H1 (cell line): ENCODE measurements at regions not wholly inside any gene's neighbourhood (a gene's known extent, or its start where the extent isn't known, plus 50 kb on each side); places are given as distances from the start of the nearest gene placed in this dataset.

Experiments used
- CTCF ChIA-PET: fragments of 300-600 bp; sonication (Branson Sonifier 250); formaldehyde crosslinking; loops from one replicate; lab custom pipeline; 2021; ENCODE audit not compliant: partially characterized antibody; lab: Charles Lee
- POLR2A ChIA-PET: fragments of 300-600 bp; sonication (Branson Sonifier 250); formaldehyde crosslinking; loops from one replicate; lab custom pipeline; 2021; ENCODE audit warnings: inconsistent platforms; ENCODE audit not compliant: partially characterized antibody; lab: Charles Lee
- DNase-seq, 2 experiments: peaks; one replicate each; pipeline versions ENCODE4 v3.0.0 to v3.0.0-alpha.2; 2010 to 2022; ENCODE audit warnings: low spot score in 2 of 2, low read depth in 1 of 2, mixed read lengths in 1 of 2
- FAIRE-seq: peaks from 2 replicates; lab custom pipeline; 2011; peaks lifted over from hg19 to GRCh38; lab: Jason Lieb, UNC
- H2AFZ ChIP-seq: 2 replicates; pipeline ENCODE4 v1.8.1; 2012; ENCODE audit warnings: low read length, inconsistent platforms
- H2AK5ac ChIP-seq: 2 replicates; pipeline ENCODE4 v1.6.1; 2013; ENCODE audit warnings: low read depth, low read length
- H2BK120ac ChIP-seq: replicated peaks from 2 replicates; pipeline ENCODE3; 2013; ENCODE audit warnings: low read depth, low read length, inconsistent platforms
- H2BK12ac ChIP-seq: 2 replicates; pipeline ENCODE4 v1.6.1; 2013; ENCODE audit warnings: low read depth, low read length
- H2BK15ac ChIP-seq: 2 replicates; pipeline ENCODE4 v1.6.1; 2013; ENCODE audit warnings: low read length
- H2BK20ac ChIP-seq: 2 replicates; pipeline ENCODE4 v1.6.1; 2013; ENCODE audit warnings: low read length
- H2BK5ac ChIP-seq: 2 replicates; pipeline ENCODE4 v1.6.1; 2013; ENCODE audit warnings: low read depth, low read length
- H3K14ac ChIP-seq: 2 replicates; pipeline ENCODE4 v1.6.1; 2013; ENCODE audit warnings: inconsistent platforms; ENCODE audit not compliant: insufficient read length
- H3K18ac ChIP-seq: 2 replicates; pipeline ENCODE4 v1.6.1; 2013; ENCODE audit warnings: low read length; ENCODE audit errors: extremely low read depth
- H3K23ac ChIP-seq: 2 replicates; pipeline ENCODE4 v1.6.1; 2013; ENCODE audit warnings: inconsistent platforms; ENCODE audit not compliant: insufficient read length
- H3K23me2 ChIP-seq: 2 replicates; pipeline ENCODE4 v1.6.1; 2013; ENCODE audit warnings: low read depth, low read length
- H3K27ac ChIP-seq: 2 replicates; pipeline ENCODE4 v1.6.1; 2011; ENCODE audit warnings: low read depth, low read length, inconsistent platforms
- H3K27me3 ChIP-seq, 4 experiments: replicated peaks in 1 of 4; 1 replicate in 1 of 4; 2 replicates in 3 of 4; pipeline versions ENCODE4 v1.6.1 to v1.8.1; 2011 to 2013; ENCODE audit warnings: low read length in 3 of 4, mild to moderate bottlenecking in 3 of 4, inconsistent platforms in 2 of 4, mixed read lengths in 2 of 4, moderate library complexity in 1 of 4; ENCODE audit not compliant: control insufficient read depth in 3 of 4, insufficient read depth in 3 of 4; ENCODE audit errors: extremely low read depth in 1 of 4
- H3K36me3 ChIP-seq, 4 experiments: 2 replicates each; pipeline versions ENCODE4 v1.6.1 to v1.8.1; 2011 to 2013; ENCODE audit warnings: mild to moderate bottlenecking in 4 of 4, low read length in 3 of 4, moderate library complexity in 2 of 4, control low read depth in 1 of 4, inconsistent platforms in 1 of 4; ENCODE audit not compliant: insufficient read depth in 4 of 4, control insufficient read depth in 2 of 4
- H3K4ac ChIP-seq: replicated peaks from 2 replicates; pipeline ENCODE3; 2013; ENCODE audit warnings: low read length, low read depth, mixed read lengths, inconsistent platforms; ENCODE audit not compliant: insufficient read length
- H3K4me1 ChIP-seq, 4 experiments: replicated peaks in 1 of 4; 1 replicate in 1 of 4; 2 replicates in 3 of 4; pipeline versions ENCODE4 v1.6.1 to v1.8.1; 2011 to 2013; ENCODE audit warnings: low read length in 3 of 4, inconsistent platforms in 2 of 4, mixed read lengths in 1 of 4; ENCODE audit not compliant: insufficient read depth in 4 of 4, control insufficient read depth in 3 of 4
- H3K4me2 ChIP-seq, 2 experiments: 2 replicates each; pipeline versions ENCODE4 v1.6.1 to v1.8.1; 2011 to 2013; ENCODE audit warnings: low read depth in 2 of 2, low read length in 2 of 2, control low read depth in 1 of 2, inconsistent platforms in 1 of 2, mild to moderate bottlenecking in 1 of 2; ENCODE audit not compliant: insufficient read depth in 1 of 2
- H3K4me3 ChIP-seq, 4 experiments: fragments of 200-600, 300-600 bp in 1 of 4; sonication (generic), shearing (Covaris generic), sonication (Bioruptor Twin) in 1 of 4; 2 replicates each; pipeline versions ENCODE4 v1.5.1 to v1.8.1; 2011 to 2016; ENCODE audit warnings: low read length in 4 of 4, low read depth in 3 of 4, control low read depth in 2 of 4, inconsistent platforms in 2 of 4, mild to moderate bottlenecking in 2 of 4, mixed read lengths in 1 of 4, moderate library complexity in 1 of 4; ENCODE audit not compliant: insufficient read depth in 2 of 4; ENCODE audit errors: extremely low read depth in 1 of 4
- H3K56ac ChIP-seq: replicated peaks from 2 replicates; pipeline ENCODE3; 2013; ENCODE audit warnings: low read depth, mild to moderate bottlenecking, mixed read lengths, low read length, inconsistent platforms; ENCODE audit not compliant: insufficient read length
- H3K79me1 ChIP-seq: 2 replicates; pipeline ENCODE4 v1.6.1; 2013; ENCODE audit warnings: low read depth, low read length, control low read depth
- H3K79me2 ChIP-seq, 2 experiments: 2 replicates each; pipeline versions ENCODE4 v1.6.1 to v1.8.1; 2012 to 2013; ENCODE audit warnings: low read length in 2 of 2, mild to moderate bottlenecking in 2 of 2, inconsistent platforms in 1 of 2; ENCODE audit not compliant: insufficient read depth in 2 of 2, control insufficient read depth in 1 of 2
- H3K9ac ChIP-seq, 4 experiments: replicated peaks in 1 of 4; 1 replicate in 1 of 4; 2 replicates in 3 of 4; pipeline versions ENCODE4 v1.6.1 to v1.8.1; 2011 to 2013; ENCODE audit warnings: low read depth in 3 of 4, low read length in 3 of 4, control low read depth in 2 of 4, mild to moderate bottlenecking in 2 of 4, moderate library complexity in 2 of 4, inconsistent platforms in 1 of 4; ENCODE audit errors: extremely low read depth in 1 of 4
- H3K9me3 ChIP-seq, 2 experiments: 2 replicates each; pipeline versions ENCODE4 v1.6.1 to v1.8.1; 2012 to 2013; ENCODE audit warnings: mild to moderate bottlenecking in 2 of 2, moderate library complexity in 2 of 2, control low read depth in 1 of 2, inconsistent platforms in 1 of 2, low read depth in 1 of 2, low read length in 1 of 2, mixed read lengths in 1 of 2; ENCODE audit not compliant: insufficient read depth in 2 of 2
- H4K20me1 ChIP-seq, 2 experiments: replicated peaks in 1 of 2; 2 replicates each; pipeline versions ENCODE3 to v1.8.1; 2011 to 2013; ENCODE audit warnings: inconsistent platforms in 2 of 2, low read length in 2 of 2, mild to moderate bottlenecking in 1 of 2; ENCODE audit not compliant: insufficient read depth in 2 of 2, control insufficient read depth in 1 of 2
- H4K5ac ChIP-seq: 2 replicates; pipeline ENCODE4 v1.6.1; 2013; ENCODE audit warnings: low read length, low read depth, mixed read lengths, inconsistent platforms; ENCODE audit not compliant: insufficient read length
- H4K8ac ChIP-seq: 2 replicates; pipeline ENCODE4 v1.8.0; 2013; ENCODE audit warnings: mild to moderate bottlenecking, moderate library complexity, low read length, inconsistent platforms; ENCODE audit not compliant: insufficient read depth; ENCODE audit errors: extremely low read depth
- H4K91ac ChIP-seq: replicated peaks from 2 replicates; pipeline ENCODE3; 2013; ENCODE audit warnings: low read length, mixed read lengths, inconsistent platforms; ENCODE audit not compliant: insufficient read length
- SIRT6 ChIP-seq: IDR thresholded peaks from one replicate; pipeline ENCODE4 v1.7.1; 2012; ENCODE audit warnings: low read length, inconsistent platforms

GRCh38 chr12:87119713-87120112 lies 863.5 kb upstream of the MGAT4C start:
- H3K4me2 ChIP-seq: no peak overlapping the region
- H2BK5ac ChIP-seq: no peak overlapping the region
- no peak for FAIRE-seq
- no peak overlapping the region for H2BK20ac ChIP-seq
- no peak overlapping the region for H2BK12ac ChIP-seq
- TF ChIP-seq SIRT6: no peak
- H3K79me1 ChIP-seq: no peaks in the 10 kb centered on the region
- H3K4me3 ChIP-seq: no peak overlapping the region
- no peaks in the 10 kb centered on the region for H3K9me3 ChIP-seq
- no peaks in the 10 kb centered on the region for H3K27me3 ChIP-seq
- H3K9ac ChIP-seq: no peak overlapping the region
- ChIA-PET CTCF (interaction anchor here (0.9 kb wide), 1 partner anchor 9 kb away, joined by 3 read pairs; no protein-coding TSS in a partner anchor), POLR2A (no interaction called here)
- H3K23me2 ChIP-seq: peaks cover 2% of the 10 kb centered on the region; the same call in 1 of the 2 replicates
- no peak overlapping the region for H4K5ac ChIP-seq
- H3K18ac ChIP-seq: no peak overlapping the region
- H2AFZ ChIP-seq: no peak overlapping the region
- no peaks in the 10 kb centered on the region for H3K36me3 ChIP-seq
- no peak overlapping the region for H3K14ac ChIP-seq
- H4K20me1 ChIP-seq: no peaks in the 10 kb centered on the region
- no peak overlapping the region for H4K8ac ChIP-seq
- peaks cover 0 to 5% (median 0%) of the 10 kb centered on the region in 4 experiments; a peak in 1 of 7 replicates for H3K4me1 ChIP-seq
- no peak overlapping the region for H2BK15ac ChIP-seq
- H4K91ac ChIP-seq: no peak overlapping the region
- no peak overlapping the region for H3K56ac ChIP-seq
- no peak for DNase-seq
- no peak overlapping the region for H3K27ac ChIP-seq
- no peak overlapping the region for H2AK5ac ChIP-seq
- no peaks in the 10 kb centered on the region for H3K79me2 ChIP-seq
- H2BK120ac ChIP-seq: no peak overlapping the region
- H3K4ac ChIP-seq: no peak overlapping the region
- no peak overlapping the region for H3K23ac ChIP-seq
